Thyroid gland (tissue), 4 donors: ENCODE measurements at regions not wholly inside any gene's neighbourhood (a gene's known extent, or its start where the extent isn't known, plus 50 kb on each side); places are given as distances from the start of the nearest gene placed in this dataset.

ENCODE experiments used
- CTCF ChIP-seq, 6 experiments: fragments of 200-600 bp in 3 of 6; fragments of 450-650 bp in 3 of 6; sonication (generic) in 3 of 6; IDR thresholded peaks; one replicate each; pipeline ENCODE4 v1.5.1; 2016 to 2019; ENCODE audit warnings: antibody characterized with exemption in 6 of 6, mild to moderate bottlenecking in 2 of 6, inconsistent platforms in 1 of 6, moderate library complexity in 1 of 6
- POLR2A ChIP-seq, 2 donors: fragments of 450-650 bp; IDR thresholded peaks; one replicate each; pipeline ENCODE4 v1.6.1; 2017; ENCODE audit warnings: antibody characterized with exemption in 2 of 2, mild to moderate bottlenecking in 2 of 2, moderate library complexity in 1 of 2

GRCh38 chr12:92010368-92010767, 135.3 kb downstream of the BTG1 start:
- TF ChIP-seq CTCF (IDR thresholded peaks at IDR 0.05) (no peak), POLR2A (IDR thresholded peaks at IDR 0.05) (no peak)
